Mesenteric fat pad (tissue), 1 donor: ENCODE measurements at regions not wholly inside any gene's neighbourhood (a gene's known extent, or its start where the extent isn't known, plus 50 kb on each side); places are given as distances from the start of the nearest gene placed in this dataset.

ENCODE experiments used
- DNase-seq: peaks from one replicate; pipeline ENCODE4 v3.0.0-alpha.2; 2020; ENCODE audit warnings: low spot score
- donor health status: DM: yes; HTN: yes; CAD: no.

DNA sequence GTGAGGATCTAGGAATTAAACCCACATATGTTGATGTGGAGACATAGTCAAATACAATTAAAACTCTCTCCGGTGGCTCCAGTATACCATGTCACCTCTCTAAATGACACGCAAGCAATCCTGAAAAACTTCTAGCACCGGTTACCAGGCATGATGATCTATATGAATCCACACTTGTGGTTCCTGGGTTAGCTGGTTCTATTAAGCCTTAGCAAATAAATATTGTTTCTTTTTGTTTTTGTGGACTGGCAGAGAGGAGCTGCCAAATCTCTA is 104.8 kb downstream of the SEC61B start:
- DNase-seq = no peak

- DNase-seq = no peak
Observed at GRCh38 chr9:99327667-99328066, 105.6 kb downstream of the SEC61B start.

DNA sequence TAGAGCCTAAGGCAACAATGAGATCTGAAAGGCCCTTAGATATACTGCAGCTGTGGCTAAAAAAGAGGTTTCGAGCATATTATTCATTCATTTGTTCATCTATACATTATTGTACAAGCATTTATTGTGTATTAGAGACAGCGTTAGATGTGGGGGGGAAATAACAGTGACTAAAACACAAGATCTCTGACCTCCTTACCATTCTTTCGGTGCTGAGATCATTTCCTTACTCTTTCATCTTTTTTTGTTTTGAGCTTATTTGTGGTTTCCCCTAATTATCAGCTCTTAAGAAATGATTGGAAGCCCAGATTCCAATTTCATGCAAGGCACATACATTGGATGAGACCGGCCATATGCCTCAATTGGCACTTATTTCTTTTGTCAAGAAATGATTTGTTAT is 113.2 kb downstream of the SEC61B start:
- no peak for DNase-seq

DNA sequence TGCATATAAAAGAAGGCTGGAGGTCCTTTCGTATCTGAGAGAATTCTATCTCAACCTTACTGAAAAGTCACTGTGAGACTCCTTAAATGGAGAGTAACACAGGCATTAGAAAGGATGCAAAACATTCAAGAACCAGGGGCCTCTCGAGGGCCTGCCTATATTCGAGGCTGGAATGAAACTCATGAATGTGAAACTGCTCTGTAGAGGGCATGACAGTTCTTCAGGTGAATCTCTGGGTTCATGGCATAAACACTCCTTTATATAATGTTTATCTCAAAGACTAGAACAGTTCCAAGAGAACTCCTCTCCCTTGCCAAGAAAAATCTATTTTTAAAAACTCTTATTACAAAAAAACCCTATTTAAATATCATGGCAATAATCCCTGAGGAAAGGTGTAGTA is 113.9 kb downstream of the SEC61B start:
- no peak for DNase-seq

GRCh38 chr9:99336531-99336930 is 114.4 kb downstream of the SEC61B start:
- no peak for DNase-seq

DNA sequence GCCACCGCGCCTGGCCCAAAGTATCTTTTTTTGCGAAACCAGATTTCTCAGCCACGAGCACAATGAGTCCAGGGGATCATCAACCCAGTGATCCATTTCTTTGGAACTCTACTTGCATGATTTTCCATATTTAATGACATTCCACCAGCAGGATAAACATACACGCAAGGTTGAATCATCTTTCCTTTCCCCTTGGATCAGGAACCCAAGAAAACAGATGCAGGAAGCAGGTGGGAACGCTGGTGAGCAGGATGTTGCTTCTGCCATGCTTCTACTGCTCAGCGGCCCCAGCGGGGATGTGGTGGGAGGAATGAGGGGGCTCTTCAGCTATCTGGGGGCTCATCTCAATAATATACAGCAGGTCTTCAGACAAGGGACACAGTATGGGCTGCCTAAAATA is 118.2 kb downstream of the SEC61B start:
- no peak for DNase-seq

DNA sequence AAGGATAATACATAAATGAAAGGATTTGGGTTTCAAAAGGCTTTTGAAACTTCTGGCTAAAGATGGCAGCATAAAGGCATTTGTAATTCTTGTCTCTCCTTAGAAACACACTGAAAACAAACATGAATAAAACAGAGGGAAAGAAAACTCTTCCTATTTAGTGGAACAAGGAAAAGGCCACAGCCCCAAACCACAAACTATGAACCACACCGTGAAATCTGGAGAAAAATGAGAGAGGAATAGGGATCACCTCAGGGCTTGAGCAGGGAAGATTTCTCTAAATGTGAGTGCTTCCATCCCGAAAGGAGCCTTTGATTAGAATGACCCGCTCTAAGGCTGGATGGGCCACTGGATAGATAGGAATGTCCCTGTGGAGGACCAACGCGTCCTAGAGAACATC is 119.6 kb downstream of the SEC61B start:
- DNase-seq = no peak

- no peak for DNase-seq
Observed at GRCh38 chr9:99345451-99345850, 123.4 kb downstream of the SEC61B start.

GRCh38 chr9:99345942-99346341 is 123.9 kb downstream of the SEC61B start:
- no peak for DNase-seq

DNA sequence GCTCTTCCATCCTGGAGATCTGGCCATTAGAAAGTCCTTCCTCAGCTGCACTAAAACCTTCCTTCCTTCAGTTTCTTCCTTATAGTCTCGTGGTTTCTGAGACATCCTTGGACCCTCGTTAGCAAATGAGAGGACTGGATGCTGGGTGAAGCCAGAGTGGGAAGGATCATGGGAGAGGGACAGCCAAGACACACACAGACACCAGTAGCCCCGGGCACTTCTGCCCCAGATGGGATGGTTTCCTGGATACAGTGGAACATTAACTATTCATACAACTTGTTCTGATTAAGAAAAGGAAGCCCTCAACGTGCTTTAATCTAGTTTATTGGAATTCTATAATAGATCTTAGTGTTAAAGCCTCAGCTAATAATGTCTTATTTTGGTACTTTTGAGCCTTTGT is 125.5 kb downstream of the SEC61B start:
- DNase-seq = no peak

GRCh38 chr9:99348289-99348688 is 126.2 kb downstream of the SEC61B start:
- no peak for DNase-seq

DNA sequence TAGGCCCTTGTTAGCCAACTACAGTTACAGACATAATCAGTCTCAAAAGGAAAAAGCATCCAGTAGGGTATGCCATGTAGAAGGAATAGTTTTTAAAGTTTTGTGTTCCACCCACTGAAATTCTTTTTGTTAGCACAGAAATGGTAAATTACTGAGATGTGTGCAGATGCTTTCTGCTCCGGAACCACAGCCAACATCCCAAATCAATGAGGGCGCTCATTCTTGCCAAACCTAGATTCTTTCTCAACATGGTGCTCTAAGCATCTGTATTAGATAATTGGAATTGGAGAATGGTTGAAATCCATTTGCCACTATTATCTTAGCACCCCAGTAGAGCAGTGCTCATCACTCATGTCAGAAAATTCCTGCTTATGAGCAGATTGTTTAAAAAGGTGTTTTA is 127.8 kb downstream of the SEC61B start:
- DNase-seq = no peak

- no peak for DNase-seq
Observed at GRCh38 chr9:99350461-99350860, 128.4 kb downstream of the SEC61B start.

- no peak for DNase-seq
Observed at GRCh38 chr9:99351647-99352046, 129.6 kb downstream of the SEC61B start.

GRCh38 chr9:99352826-99353225 is 130.7 kb downstream of the SEC61B start:
- no peak for DNase-seq

GRCh38 chr9:99353408-99353807 is 131.3 kb downstream of the SEC61B start:
- peak; percentile 62 for DNase-seq

GRCh38 chr9:99354104-99354503 is 132.0 kb downstream of the SEC61B start:
- no peak for DNase-seq

DNA sequence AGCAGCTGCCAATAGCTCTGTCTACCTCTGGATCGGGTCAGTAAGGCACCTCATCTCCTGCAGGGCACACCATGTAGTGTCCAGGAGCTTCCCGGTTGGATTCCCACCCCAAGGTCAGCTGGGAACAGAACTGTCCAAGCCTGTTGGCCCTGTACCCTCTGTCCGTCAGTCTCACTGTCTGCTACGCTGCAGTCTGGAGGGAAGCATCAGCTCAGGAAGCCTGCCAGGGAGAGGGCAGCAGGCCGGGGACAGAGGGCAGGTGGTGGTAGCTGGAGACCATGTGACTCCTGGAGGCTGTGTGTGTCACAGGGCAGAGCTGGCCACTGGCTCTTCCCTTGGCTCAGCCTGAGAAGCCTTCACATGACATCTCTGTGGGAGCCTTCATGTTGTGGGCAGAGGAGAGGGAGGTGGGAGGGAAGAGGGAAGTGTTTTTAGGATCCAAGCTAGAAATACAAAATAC is 134.5 kb downstream of the SEC61B start:
- no peak for DNase-seq

DNA sequence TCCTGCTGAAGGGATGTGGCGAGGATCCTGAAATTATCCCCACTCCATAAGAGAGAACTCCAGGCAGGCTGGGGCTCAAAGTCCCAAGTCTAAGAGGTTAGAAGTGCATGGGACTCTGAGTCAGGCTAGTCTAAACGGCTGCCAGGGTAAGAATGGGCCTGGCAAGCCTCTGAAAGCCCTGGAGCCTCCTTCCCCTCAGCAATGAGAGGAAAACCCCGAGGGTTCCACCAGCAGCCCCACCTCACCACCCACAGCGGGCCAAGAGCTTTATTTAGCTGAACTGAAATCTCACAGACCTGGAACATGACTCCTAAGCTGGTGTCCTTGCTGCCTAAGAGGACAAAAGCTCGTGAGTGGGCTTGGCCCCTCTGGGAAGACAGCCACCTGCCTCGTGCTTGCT is 135.5 kb downstream of the SEC61B start:
- no peak for DNase-seq

DNA sequence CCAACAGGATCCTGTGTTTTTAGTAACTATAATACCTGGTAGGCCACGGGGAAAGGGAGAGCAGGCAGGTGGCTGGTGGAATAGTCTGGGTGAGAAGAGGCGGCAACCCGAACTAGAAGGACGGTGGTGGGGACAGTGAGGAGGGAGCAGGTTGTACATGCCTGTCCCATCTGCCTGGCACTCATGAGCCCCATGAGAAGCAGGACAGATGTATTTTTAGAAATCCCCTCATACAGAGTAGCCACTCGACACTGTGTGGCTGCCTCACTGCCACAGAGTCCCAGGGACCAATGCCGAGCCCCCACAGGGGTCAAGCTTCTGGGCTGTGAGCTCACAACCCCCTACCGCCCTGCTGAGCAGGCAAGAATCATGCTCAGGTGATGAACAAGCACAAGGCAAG is 136.6 kb downstream of the SEC61B start:
- no peak for DNase-seq

DNA sequence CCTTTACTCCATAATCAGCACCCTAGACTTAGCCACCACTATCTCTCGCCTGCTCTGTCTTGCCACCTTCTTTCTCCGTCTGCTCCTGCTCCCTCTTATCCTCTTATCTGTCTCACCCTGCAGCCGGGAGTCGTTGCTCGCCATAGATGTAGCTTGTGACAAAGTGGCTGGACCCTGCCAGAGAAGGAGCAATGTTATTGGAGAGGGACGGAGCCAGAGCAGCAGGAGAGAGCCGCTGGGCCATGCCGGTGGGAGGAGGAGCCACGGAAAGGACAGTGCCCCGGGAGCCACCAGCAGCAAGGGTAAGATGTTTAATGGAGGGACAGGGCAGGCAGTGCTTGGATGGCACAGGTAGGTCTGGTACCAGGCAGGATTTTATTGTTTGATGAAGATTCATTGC is 137.3 kb downstream of the SEC61B start:
- no peak for DNase-seq

DNA sequence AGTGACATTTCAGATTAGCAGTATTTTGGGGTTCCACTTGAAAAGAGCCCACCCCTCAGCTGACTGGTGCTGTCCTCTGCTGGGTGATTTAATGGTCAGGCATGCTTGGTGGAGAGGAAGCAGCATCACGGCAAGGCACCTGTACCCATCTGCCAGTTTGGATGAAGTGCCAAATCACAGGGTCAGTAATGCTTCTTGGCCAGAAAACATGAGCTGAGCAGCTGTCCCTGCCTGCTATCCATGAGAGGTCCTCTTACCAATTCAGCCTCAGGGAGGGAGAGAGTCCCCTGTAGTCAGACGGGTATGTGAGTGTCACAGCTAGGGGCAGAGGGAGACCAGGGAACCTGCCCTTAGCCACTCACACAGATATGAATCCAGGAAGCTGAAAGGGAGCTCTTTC is 137.9 kb downstream of the SEC61B start:
- no peak for DNase-seq

GRCh38 chr9:99361817-99362216 is 139.7 kb downstream of the SEC61B start:
- DNase-seq = no peak

DNA sequence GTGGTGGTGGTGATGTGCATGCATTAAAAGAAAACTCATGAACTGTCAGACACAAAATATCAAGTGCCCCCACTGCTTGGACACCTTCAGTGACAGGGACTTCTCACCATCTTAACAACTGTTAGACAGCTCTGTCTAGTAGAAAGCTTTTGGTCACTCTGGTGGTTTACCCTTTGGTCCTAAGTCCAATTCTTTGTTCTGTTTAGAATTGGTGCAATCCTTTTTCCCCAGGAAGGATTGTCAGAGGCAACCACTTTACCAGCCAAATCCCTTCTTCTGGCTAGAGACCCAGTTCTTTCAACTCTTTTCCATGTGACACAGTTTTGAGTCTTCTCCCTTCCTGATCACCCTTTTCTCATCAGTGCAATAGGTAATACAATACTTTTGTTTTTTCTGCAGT is 140.2 kb downstream of the SEC61B start:
- DNase-seq = no peak

DNA sequence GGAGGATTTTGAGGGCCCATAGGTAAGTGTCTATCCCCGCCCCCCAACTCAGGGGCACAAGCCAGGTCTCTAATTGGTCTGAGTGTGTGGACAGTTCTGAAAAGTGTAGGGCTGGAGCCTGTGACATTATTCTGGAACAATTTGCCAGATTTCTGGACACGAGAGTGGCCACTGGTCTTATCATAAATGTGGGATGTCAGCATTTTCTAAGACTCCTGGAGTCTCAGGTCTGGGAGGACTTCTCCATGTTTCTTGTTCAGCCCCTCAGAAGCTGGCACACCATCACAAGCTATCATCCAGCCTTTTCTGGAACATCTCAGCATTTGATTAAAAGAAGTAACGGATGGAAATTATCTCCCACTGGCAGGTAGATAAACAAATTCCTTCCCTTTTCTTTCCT is 141.4 kb downstream of the SEC61B start:
- no peak for DNase-seq
